Endothelial cell of umbilical vein (primary cell): ENCODE measurements at regions not wholly inside any gene's neighbourhood (a gene's known extent, or its start where the extent isn't known, plus 50 kb on each side); places are given as distances from the start of the nearest gene placed in this dataset.

ENCODE experiments used
- BruUV-seq: library from RNA; stranded (reverse); fragments of 400-500 nt; replicated peaks from 2 replicates; lab custom pipeline; 2021; lab: Mats Ljungman, UMichigan
- CTCF ChIA-PET: fragments of 300-600, 350-600 bp; sonication (Branson Sonifier 250); formaldehyde crosslinking; loops from one replicate; lab custom pipeline; 2021; ENCODE audit warnings: antibody characterized with exemption, inconsistent platforms; lab: Charles Lee
- POLR2A ChIA-PET: fragments of 300-600, 350-600 bp; sonication (Branson Sonifier 250); formaldehyde crosslinking; loops from one replicate; lab custom pipeline; 2021; ENCODE audit warnings: antibody characterized with exemption, inconsistent platforms; lab: Charles Lee
- DNase-seq: peaks from one replicate; pipeline ENCODE4 v3.0.0-alpha.2; 2011; ENCODE audit warnings: low read depth, low spot score
- FAIRE-seq: peaks from 2 replicates; lab custom pipeline; 2011; peaks lifted over from hg19 to GRCh38; lab: Jason Lieb, UNC
- H2AFZ ChIP-seq: 2 replicates; pipeline ENCODE4 v1.6.0; 2012; ENCODE audit warnings: low read depth, low read length, control low read depth, inconsistent platforms
- H3K27ac ChIP-seq: 2 replicates; pipeline ENCODE4 v1.5.1; 2011; ENCODE audit warnings: low read depth, mild to moderate bottlenecking, control low read depth, low read length, moderate library complexity; ENCODE audit not compliant: insufficient read depth
- H3K27me3 ChIP-seq, 2 experiments: 2 replicates each; pipeline versions ENCODE4 v1.6.0 to v1.6.1; 2011; ENCODE audit warnings: low read length in 2 of 2, mixed read lengths in 1 of 2; ENCODE audit not compliant: control insufficient read depth in 2 of 2, insufficient read depth in 2 of 2
- H3K36me3 ChIP-seq, 2 experiments: 2 replicates in 1 of 2; 3 replicates in 1 of 2; pipeline ENCODE4 v1.5.1; 2011; ENCODE audit warnings: low read length in 2 of 2, mild to moderate bottlenecking in 1 of 2, moderate library complexity in 1 of 2; ENCODE audit not compliant: control insufficient read depth in 2 of 2, insufficient read depth in 2 of 2; ENCODE audit errors: extremely low read depth in 1 of 2
- H3K4me1 ChIP-seq: 3 replicates; pipeline ENCODE4 v1.5.1; 2011; ENCODE audit warnings: mild to moderate bottlenecking, low read length; ENCODE audit not compliant: control insufficient read depth, insufficient read depth; ENCODE audit errors: extremely low read depth
- H3K4me2 ChIP-seq: 2 replicates; pipeline ENCODE4 v1.6.1; 2011; ENCODE audit warnings: low read length, control low read depth, mixed read lengths; ENCODE audit not compliant: insufficient read depth
- H3K4me3 ChIP-seq, 3 experiments: fragments of 200-600 bp in 1 of 3; sonication (generic), shearing (Covaris generic) in 1 of 3; replicated peaks in 1 of 3; 2 replicates each; pipeline ENCODE4 v1.5.1; 2011 to 2016; ENCODE audit warnings: control low read depth in 3 of 3, low read length in 3 of 3, mild to moderate bottlenecking in 2 of 3, inconsistent platforms in 1 of 3, low read depth in 1 of 3, moderate library complexity in 1 of 3; ENCODE audit not compliant: insufficient read depth in 1 of 3
- H3K79me2 ChIP-seq: 2 replicates; pipeline ENCODE4 v1.6.0; 2012; ENCODE audit warnings: low read length, inconsistent platforms; ENCODE audit not compliant: control insufficient read depth, insufficient read depth
- H3K9ac ChIP-seq: replicated peaks from 2 replicates; pipeline ENCODE3; 2011; ENCODE audit warnings: low read length, control low read depth; ENCODE audit not compliant: insufficient read depth; ENCODE audit errors: extremely low read depth
- H3K9me1 ChIP-seq: replicated peaks from 3 replicates; pipeline ENCODE4 v1.6.0; 2011; ENCODE audit warnings: mild to moderate bottlenecking, low read length; ENCODE audit not compliant: control insufficient read depth, insufficient read depth; ENCODE audit errors: extremely low read depth
- H3K9me3 ChIP-seq: replicated peaks from 2 replicates; pipeline ENCODE4 v1.5.1; 2012; ENCODE audit warnings: low read length, inconsistent platforms; ENCODE audit not compliant: control insufficient read depth, insufficient read depth
- H4K20me1 ChIP-seq: replicated peaks from 2 replicates; pipeline ENCODE3; 2011; ENCODE audit warnings: mild to moderate bottlenecking, low read length; ENCODE audit not compliant: control insufficient read depth, insufficient read depth; ENCODE audit errors: extremely low read depth
- CTCF ChIP-seq, 2 donors: IDR thresholded peaks; 1 replicate in 1 of 2; 2 replicates in 1 of 2; pipeline ENCODE4 v1.5.1; 2011; ENCODE audit warnings: low read length in 2 of 2, mild to moderate bottlenecking in 2 of 2, moderate library complexity in 2 of 2, control low read depth in 1 of 2, inconsistent platforms in 1 of 2, low read depth in 1 of 2; ENCODE audit not compliant: insufficient read depth in 1 of 2; ENCODE audit errors: extremely low read depth in 1 of 2
- EZH2 ChIP-seq: IDR thresholded peaks from 2 replicates; pipeline ENCODE4 v1.6.1; 2012; ENCODE audit warnings: borderline replicate concordance, low read depth, mild to moderate bottlenecking, moderate library complexity, low read length, inconsistent platforms; ENCODE audit not compliant: severe bottlenecking
- FOS ChIP-seq: IDR thresholded peaks from 2 replicates; pipeline ENCODE4 v1.6.1; 2011; ENCODE audit warnings: mild to moderate bottlenecking, low read length, moderate library complexity, borderline replicate concordance; ENCODE audit not compliant: insufficient read depth
- GATA2 ChIP-seq: IDR thresholded peaks from 2 replicates; pipeline ENCODE4 v1.7.0; 2011; ENCODE audit warnings: low read depth, mild to moderate bottlenecking, moderate library complexity, mixed read lengths, low read length; ENCODE audit not compliant: insufficient read length, insufficient read depth
- JUN ChIP-seq: IDR thresholded peaks from 2 replicates; pipeline ENCODE4 v1.6.1; 2011; ENCODE audit warnings: borderline replicate concordance, low read depth; ENCODE audit not compliant: insufficient read length, insufficient read depth
- MAX ChIP-seq: IDR thresholded peaks from 2 replicates; pipeline ENCODE4 v1.6.1; 2011; ENCODE audit not compliant: insufficient read depth, insufficient read length
- MYC ChIP-seq: IDR thresholded peaks from one replicate; pipeline ENCODE4 v1.6.1; 2011; ENCODE audit warnings: mild to moderate bottlenecking, low read depth, low read length
- POLR2A ChIP-seq: IDR thresholded peaks from 2 replicates; pipeline ENCODE4 v1.6.1; 2012; ENCODE audit warnings: low read depth, mild to moderate bottlenecking, control low read depth, low read length
- POLR2AphosphoS5 ChIP-seq: IDR thresholded peaks from 2 replicates; pipeline ENCODE4 v1.6.1; 2012; ENCODE audit warnings: low read depth, mild to moderate bottlenecking, control low read depth, low read length, moderate library complexity; ENCODE audit not compliant: insufficient read depth
- dilution Hi-C: fragments of 300-500 bp; cut with MboI; formaldehyde crosslinking; loops from one replicate; pipeline ENCODE4 v1.15.0; 2019; ENCODE audit warnings: low sequenced_read_pairs; ENCODE audit not compliant: extremely low pct_ligation_motif_present
- intact Hi-C: fragments of 100-400 bp; cut with micrococcal nuclease; formaldehyde crosslinking; loops from one replicate; pipeline ENCODE4 v1.10.0; 2022

- POLR2A ChIA-PET: no interaction called here
- intact Hi-C loops: loop anchor here (10.0 kb wide), 2 partner anchors 717 to 1243 kb away; no protein-coding TSS in a partner anchor
Observed at GRCh38 chr2:145597809-145598208, 1077.9 kb upstream of the ZEB2 start.

More at GRCh38 chr2:145597809-145598208, 1077.9 kb upstream of the ZEB2 start:
- no peak for DNase-seq
- dilution Hi-C loops: no loop called here
- CTCF ChIA-PET: interaction anchor here (1.4 kb wide), 1 partner anchor 16 kb away, joined by 4 read pairs; no protein-coding TSS in a partner anchor
- Histone ChIP-seq H3K36me3 (no peaks in the 10 kb centered on the region), H2AFZ (peak overlapping the region; percentile 32), H3K79me2 (no peaks in the 10 kb centered on the region), H3K4me1 (peaks cover 37% of the 10 kb centered on the region), H3K27ac (peak overlapping the region; percentile 48), H3K9ac (no peak overlapping the region), H3K9me1 (no peaks in the 10 kb centered on the region), H3K4me2 (peak overlapping the region; percentile 30), H4K20me1 (no peaks in the 10 kb centered on the region), H3K27me3 (no peaks in the 10 kb centered on the region), H3K9me3 (no peaks in the 10 kb centered on the region), H3K4me3 (no peak overlapping the region)
- no peak for TF ChIP-seq JUN
- TF ChIP-seq CTCF (IDR thresholded peaks at IDR 0.05; ENCODE audit: extremely low read depth in 1 of 2, insufficient read depth in 1 of 2, low read depth in 1 of 2, low read length in 2 of 2): no peak
- no peak for TF ChIP-seq GATA2
- no peak for TF ChIP-seq POLR2A
- TF ChIP-seq POLR2AphosphoS5: no peak
- no peak for TF ChIP-seq MAX
- no peak for TF ChIP-seq FOS
- TF ChIP-seq EZH2: no peak
- no peak for TF ChIP-seq MYC
- no TSS peak for BruUV-seq
- no peak for FAIRE-seq
